GM10248 (cell line): ENCODE measurements at regions not wholly inside any gene's neighbourhood (a gene's known extent, or its start where the extent isn't known, plus 50 kb on each side); places are given as distances from the start of the nearest gene placed in this dataset.
A peak's percentile ranks its signal among the peaks of the same experiment; 100 is the strongest.

Source experiments
- CTCF ChIA-PET: fragments of 300-600 bp; sonication (Branson Sonifier 250); formaldehyde crosslinking; extraction: SDS; loops from one replicate; lab custom pipeline; 2021; ENCODE audit warnings: antibody characterized with exemption; lab: Yijun Ruan, JAX
- POLR2A ChIA-PET: fragments of 350-650 bp; sonication (Branson Sonifier 250); formaldehyde crosslinking; extraction: SDS; loops from one replicate; lab custom pipeline; 2020; ENCODE audit warnings: antibody characterized with exemption; lab: Yijun Ruan, JAX
- DNase-seq: peaks from one replicate; pipeline ENCODE4 v3.0.0; 2012; ENCODE audit errors: extremely low spot score
- TF ChIP-seq, protein P1 (sequence below): IDR thresholded peaks from 2 replicates; pipeline ENCODE4 v1.5.1; 2012; ENCODE audit warnings: mild to moderate bottlenecking, low read depth; ENCODE audit errors: extremely low read depth, missing control alignments, control extremely low read depth

- DNase-seq = no peak
- POLR2A ChIA-PET = no interaction called here
- CTCF ChIA-PET = interaction anchor here (5.4 kb wide), 1 partner anchor 1538 kb away, joined by 63 read pairs; no protein-coding TSS in a partner anchor
- TF ChIP-seq, protein P1, sequence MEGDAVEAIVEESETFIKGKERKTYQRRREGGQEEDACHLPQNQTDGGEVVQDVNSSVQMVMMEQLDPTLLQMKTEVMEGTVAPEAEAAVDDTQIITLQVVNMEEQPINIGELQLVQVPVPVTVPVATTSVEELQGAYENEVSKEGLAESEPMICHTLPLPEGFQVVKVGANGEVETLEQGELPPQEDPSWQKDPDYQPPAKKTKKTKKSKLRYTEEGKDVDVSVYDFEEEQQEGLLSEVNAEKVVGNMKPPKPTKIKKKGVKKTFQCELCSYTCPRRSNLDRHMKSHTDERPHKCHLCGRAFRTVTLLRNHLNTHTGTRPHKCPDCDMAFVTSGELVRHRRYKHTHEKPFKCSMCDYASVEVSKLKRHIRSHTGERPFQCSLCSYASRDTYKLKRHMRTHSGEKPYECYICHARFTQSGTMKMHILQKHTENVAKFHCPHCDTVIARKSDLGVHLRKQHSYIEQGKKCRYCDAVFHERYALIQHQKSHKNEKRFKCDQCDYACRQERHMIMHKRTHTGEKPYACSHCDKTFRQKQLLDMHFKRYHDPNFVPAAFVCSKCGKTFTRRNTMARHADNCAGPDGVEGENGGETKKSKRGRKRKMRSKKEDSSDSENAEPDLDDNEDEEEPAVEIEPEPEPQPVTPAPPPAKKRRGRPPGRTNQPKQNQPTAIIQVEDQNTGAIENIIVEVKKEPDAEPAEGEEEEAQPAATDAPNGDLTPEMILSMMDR = no peak
Measured at GRCh38 chr19:30686176-30686820, 314.1 kb downstream of the ZNF536 start.

GRCh38 chr19:30685426-30686000, 313.3 kb downstream of the ZNF536 start:
- no peak for DNase-seq
- ChIA-PET POLR2A (no interaction called here), CTCF (interaction anchor here (5.4 kb wide), 1 partner anchor 1538 kb away, joined by 63 read pairs; no protein-coding TSS in a partner anchor)
- TF ChIP-seq, protein P1 = no peak

DNA sequence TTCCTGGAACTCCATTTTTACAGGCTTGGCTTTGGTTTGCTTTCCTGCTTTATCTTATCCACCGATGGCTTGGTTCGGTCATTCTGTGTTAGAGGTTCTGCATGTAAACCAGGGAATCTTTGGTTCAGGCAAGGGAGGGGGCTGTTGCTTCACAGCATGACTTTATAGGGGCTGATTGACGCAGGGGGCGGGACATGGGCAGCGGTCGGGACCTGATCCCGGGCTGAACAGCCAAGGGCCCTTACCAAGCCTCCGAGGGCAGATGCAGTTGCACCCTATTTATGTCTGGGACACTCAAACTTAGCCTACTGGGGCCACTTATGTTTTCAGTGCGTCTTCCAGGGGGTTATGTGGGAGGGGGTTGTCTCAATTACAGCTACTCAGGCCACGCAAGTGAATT, 312.4 kb downstream of the ZNF536 start:
- ChIA-PET POLR2A (no interaction called here), CTCF (interaction anchor here (4.0 to 5.4 kb wide), 2 partner anchors 17 to 1539 kb away, joined by 59 to 63 read pairs; no protein-coding TSS in a partner anchor)
- DNase-seq = no peak

GRCh38 chr19:30682999-30683536, 310.9 kb downstream of the ZNF536 start:
- peak; percentile 78 for DNase-seq
- ChIA-PET CTCF (interaction anchor here (0.7 to 5.4 kb wide), 24 partner anchors 8 to 1897 kb away, joined by 3 to 63 read pairs (median 6); no protein-coding TSS in a partner anchor), POLR2A (no interaction called here)
- TF ChIP-seq, protein P1 = peak; percentile 97

More for the DNA sequence above, 312.4 kb downstream of the ZNF536 start:
- TF ChIP-seq, protein P1 = no peak

- ChIA-PET CTCF (interaction anchor here (1.0 to 5.4 kb wide), 20 partner anchors 8 to 1889 kb away, joined by 3 to 63 read pairs (median 6); no protein-coding TSS in a partner anchor), POLR2A (no interaction called here)
- TF ChIP-seq, protein P1 = no peak
- no peak for DNase-seq
Measured at GRCh38 chr19:30682146-30682998, 310.2 kb downstream of the ZNF536 start.
